ENCODE measurements at regions not wholly inside any gene's neighbourhood (a gene's known extent, or its start where the extent isn't known, plus 50 kb on each side); places are given as distances from the start of the nearest gene placed in this dataset.

GRCh38 chr3:63086190-63086589 lies 191.9 kb upstream of the SYNPR start:
- DNase-seq (ENCODE audit: low read depth): no peak
- H3K4me3 ChIP-seq (ENCODE audit: low read depth, low read length): no peak overlapping the region
- no peak for TF ChIP-seq CTCF (IDR thresholded peaks at IDR 0.05; ENCODE audit: insufficient read depth, low read depth, low read length, missing control alignments)

- no peak for DNase-seq (ENCODE audit: low read depth)
- no peak for TF ChIP-seq CTCF (IDR thresholded peaks at IDR 0.05; ENCODE audit: insufficient read depth, low read depth, low read length, missing control alignments)
- no peak overlapping the region for H3K4me3 ChIP-seq (ENCODE audit: low read depth, low read length)
These were observed 188.9 kb upstream of the SYNPR start for GRCh38 chr3:63089007-63089750.

GRCh38 chr3:63089751-63090132 lies 188.4 kb upstream of the SYNPR start:
- no peak for DNase-seq (ENCODE audit: low read depth)
- H3K4me3 ChIP-seq (ENCODE audit: low read depth, low read length): no peak overlapping the region
- no peak for TF ChIP-seq CTCF (IDR thresholded peaks at IDR 0.05; ENCODE audit: insufficient read depth, low read depth, low read length, missing control alignments)

- H3K4me3 ChIP-seq (ENCODE audit: low read depth, low read length): no peak overlapping the region
These were observed 187.5 kb upstream of the SYNPR start for GRCh38 chr3:63090656-63091055.

GRCh38 chr3:63092515-63092914 lies 185.6 kb upstream of the SYNPR start:
- TF ChIP-seq CTCF (IDR thresholded peaks at IDR 0.05; ENCODE audit: insufficient read depth, low read depth, low read length, missing control alignments): no peak
- H3K4me3 ChIP-seq (ENCODE audit: low read depth, low read length): no peak overlapping the region
- DNase-seq (ENCODE audit: low read depth): no peak

More at GRCh38 chr3:63090656-63091055, 187.5 kb upstream of the SYNPR start:
- TF ChIP-seq CTCF (IDR thresholded peaks at IDR 0.05; ENCODE audit: insufficient read depth, low read depth, low read length, missing control alignments): no peak
- DNase-seq (ENCODE audit: low read depth): no peak

GRCh38 chr3:63094642-63095408 lies 183.3 kb upstream of the SYNPR start:
- H3K4me3 ChIP-seq (ENCODE audit: low read depth, low read length): no peak overlapping the region
- no peak for DNase-seq (ENCODE audit: low read depth)
- TF ChIP-seq CTCF (IDR thresholded peaks at IDR 0.05; ENCODE audit: insufficient read depth, low read depth, low read length, missing control alignments): no peak
